Peyer's patch (tissue), 4 donors: ENCODE measurements at regions not wholly inside any gene's neighbourhood (a gene's known extent, or its start where the extent isn't known, plus 50 kb on each side); places are given as distances from the start of the nearest gene placed in this dataset.

Experiments
- DNase-seq, 3 donors: peaks; one replicate each; pipeline ENCODE4 v3.0.0-alpha.2; 2017 to 2019
- H3K27ac ChIP-seq, 4 donors: fragments of 200-600 bp; sonication (generic); one replicate each; pipeline ENCODE4 v1.5.1; 2016 to 2019
- H3K27me3 ChIP-seq, 2 donors: fragments of 200-600 bp; sonication (generic); one replicate each; pipeline ENCODE4 v1.5.1; 2019
- H3K36me3 ChIP-seq, 3 donors: fragments of 200-600 bp; sonication (generic); one replicate each; pipeline ENCODE4 v1.5.1; 2016 to 2019
- H3K4me1 ChIP-seq, 4 donors: fragments of 200-600 bp; sonication (generic); one replicate each; pipeline ENCODE4 v1.5.1; 2016 to 2019
- H3K4me3 ChIP-seq, 4 donors: fragments of 200-600 bp; sonication (generic); 1 replicate in 3 of 4; 2 replicates in 1 of 4; pipeline ENCODE4 v1.5.1; 2016 to 2019; ENCODE audit warnings: mild to moderate bottlenecking in 1 of 4
- H3K9me3 ChIP-seq, 4 donors: fragments of 200-600 bp; sonication (generic); one replicate each; pipeline ENCODE4 v1.5.1; 2016 to 2019; ENCODE audit warnings: mild to moderate bottlenecking in 1 of 4
- POLR2A ChIP-seq, 2 donors: fragments of 450-650 bp; IDR thresholded peaks; one replicate each; pipeline ENCODE4 v1.5.1; 2017; ENCODE audit warnings: antibody characterized with exemption in 2 of 2, mild to moderate bottlenecking in 2 of 2, moderate library complexity in 2 of 2
- TF ChIP-seq, protein P1 (sequence below), 6 experiments: fragments of 450-650 bp in 4 of 6; fragments of 200-600 bp in 2 of 6; sonication (generic) in 1 of 6; IDR thresholded peaks; one replicate each; pipeline ENCODE4 v1.5.1; 2017 to 2019; ENCODE audit warnings: antibody characterized with exemption in 6 of 6, mild to moderate bottlenecking in 3 of 6, moderate library complexity in 1 of 6

DNA sequence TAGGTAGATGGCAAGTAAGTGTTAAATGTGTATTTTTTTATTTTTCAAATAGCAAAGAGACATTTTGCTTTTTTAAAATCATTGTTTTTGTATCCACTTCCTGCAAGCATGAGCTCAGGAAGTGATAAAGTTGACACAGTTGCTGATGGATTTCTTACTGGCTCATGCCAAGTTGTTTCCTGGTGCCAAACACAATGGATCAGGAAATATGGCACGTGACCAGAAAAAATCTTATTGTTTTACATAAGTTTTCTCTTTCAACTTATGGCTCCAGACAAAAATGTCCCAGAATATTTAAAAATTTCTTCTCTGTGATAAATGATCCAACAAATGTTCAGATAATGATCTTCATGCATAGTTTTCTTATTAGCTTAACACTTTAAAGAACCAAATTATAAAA, 1279.1 kb upstream of the FLRT2 start:
- Histone ChIP-seq H3K4me1 (no peaks in the 10 kb centered on the region), H3K4me3 (no peak overlapping the region), H3K9me3 (no peaks in the 10 kb centered on the region), H3K27ac (no peak overlapping the region), H3K27me3 (no peaks in the 10 kb centered on the region), H3K36me3 (no peaks in the 10 kb centered on the region)
- no peak for TF ChIP-seq POLR2A (IDR thresholded peaks at IDR 0.05)
- TF ChIP-seq, protein P1, sequence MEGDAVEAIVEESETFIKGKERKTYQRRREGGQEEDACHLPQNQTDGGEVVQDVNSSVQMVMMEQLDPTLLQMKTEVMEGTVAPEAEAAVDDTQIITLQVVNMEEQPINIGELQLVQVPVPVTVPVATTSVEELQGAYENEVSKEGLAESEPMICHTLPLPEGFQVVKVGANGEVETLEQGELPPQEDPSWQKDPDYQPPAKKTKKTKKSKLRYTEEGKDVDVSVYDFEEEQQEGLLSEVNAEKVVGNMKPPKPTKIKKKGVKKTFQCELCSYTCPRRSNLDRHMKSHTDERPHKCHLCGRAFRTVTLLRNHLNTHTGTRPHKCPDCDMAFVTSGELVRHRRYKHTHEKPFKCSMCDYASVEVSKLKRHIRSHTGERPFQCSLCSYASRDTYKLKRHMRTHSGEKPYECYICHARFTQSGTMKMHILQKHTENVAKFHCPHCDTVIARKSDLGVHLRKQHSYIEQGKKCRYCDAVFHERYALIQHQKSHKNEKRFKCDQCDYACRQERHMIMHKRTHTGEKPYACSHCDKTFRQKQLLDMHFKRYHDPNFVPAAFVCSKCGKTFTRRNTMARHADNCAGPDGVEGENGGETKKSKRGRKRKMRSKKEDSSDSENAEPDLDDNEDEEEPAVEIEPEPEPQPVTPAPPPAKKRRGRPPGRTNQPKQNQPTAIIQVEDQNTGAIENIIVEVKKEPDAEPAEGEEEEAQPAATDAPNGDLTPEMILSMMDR (IDR thresholded peaks at IDR 0.05) = no peak
- no peak for DNase-seq

DNA sequence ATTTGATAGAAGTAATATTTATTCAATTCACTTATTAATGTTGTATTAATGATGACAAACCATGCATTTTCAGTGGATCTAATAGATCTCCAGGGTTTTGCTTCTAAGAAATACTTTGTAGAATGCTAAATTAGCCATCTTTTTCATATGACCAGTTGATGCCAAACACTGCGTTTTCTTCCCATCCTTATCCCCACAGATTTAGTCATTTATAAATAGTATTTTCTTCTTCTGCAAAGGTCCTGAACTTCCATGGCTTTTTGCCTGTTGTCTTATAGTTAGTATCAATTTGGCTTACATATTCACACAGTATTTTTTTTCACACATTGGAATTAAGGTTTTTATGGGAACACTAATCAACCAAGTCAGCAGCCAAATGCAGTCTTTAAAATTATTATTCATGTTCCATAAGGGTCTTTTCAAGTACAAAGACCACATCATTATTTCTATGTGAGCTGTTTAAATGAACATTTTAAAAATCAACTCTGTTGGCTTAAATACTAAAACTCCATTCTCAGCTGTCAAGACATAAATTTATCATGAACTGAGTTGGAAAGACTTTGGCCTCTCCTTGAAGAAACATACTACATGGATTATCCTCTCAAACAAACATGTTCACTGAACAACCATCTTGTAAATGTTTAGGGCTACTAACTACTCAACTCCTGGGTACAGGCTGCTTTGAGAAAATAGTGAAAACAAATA, 1278.4 kb upstream of the FLRT2 start:
- H3K9me3 ChIP-seq = no peaks in the 10 kb centered on the region
- no peak for DNase-seq
- TF ChIP-seq, protein P1 (IDR thresholded peaks at IDR 0.05) = no peak
- no peak for TF ChIP-seq POLR2A (IDR thresholded peaks at IDR 0.05)
- H3K27ac ChIP-seq = no peak overlapping the region
- no peaks in the 10 kb centered on the region for H3K27me3 ChIP-seq
- no peaks in the 10 kb centered on the region for H3K36me3 ChIP-seq
- no peaks in the 10 kb centered on the region for H3K4me1 ChIP-seq
- no peak overlapping the region for H3K4me3 ChIP-seq

DNA sequence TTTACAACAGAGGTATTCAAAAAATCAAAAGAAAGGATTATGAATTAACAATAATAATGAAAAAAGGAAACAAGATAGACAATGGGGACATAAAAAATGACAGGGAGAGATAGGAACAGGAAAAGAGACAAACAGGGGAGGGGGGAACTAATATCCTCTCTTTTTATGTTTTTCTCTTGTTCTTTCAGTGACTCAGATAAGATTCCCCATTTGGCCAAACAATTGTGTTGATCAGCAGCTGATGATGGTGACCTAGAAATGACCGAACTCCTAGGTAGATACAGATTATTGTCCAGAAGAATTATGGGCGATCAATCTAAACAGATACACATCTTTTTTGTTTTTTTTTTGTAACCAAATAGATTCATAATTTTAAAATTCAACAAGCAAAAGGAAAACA, 1277.2 kb upstream of the FLRT2 start:
- DNase-seq = no peak
- H3K27ac ChIP-seq = no peak overlapping the region
- no peaks in the 10 kb centered on the region for H3K36me3 ChIP-seq

DNA sequence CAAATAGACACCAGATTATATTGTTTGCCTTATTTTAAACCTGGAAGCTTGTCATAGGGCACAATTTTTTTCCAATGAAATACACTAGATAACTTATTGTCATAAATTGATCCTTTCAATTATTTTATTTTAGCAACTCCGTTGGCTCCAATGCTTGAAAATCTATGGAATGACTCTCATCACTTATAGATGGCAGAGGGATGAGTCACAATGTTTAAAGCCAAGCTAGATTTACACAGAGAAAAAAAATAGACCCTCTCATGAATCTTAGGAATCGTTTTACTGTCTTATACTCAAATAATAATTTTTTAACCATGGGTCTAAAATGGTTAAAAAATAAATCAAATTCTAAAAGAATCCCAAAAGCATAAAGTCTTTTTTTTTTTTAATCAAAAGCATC, 1276.6 kb upstream of the FLRT2 start:
- TF ChIP-seq POLR2A (IDR thresholded peaks at IDR 0.05) = no peak
- TF ChIP-seq, protein P1 (IDR thresholded peaks at IDR 0.05) = no peak
- DNase-seq = no peak
- no peak overlapping the region for H3K27ac ChIP-seq
- no peaks in the 10 kb centered on the region for H3K27me3 ChIP-seq
- H3K4me3 ChIP-seq = no peak overlapping the region
- H3K4me1 ChIP-seq = no peaks in the 10 kb centered on the region
- no peaks in the 10 kb centered on the region for H3K36me3 ChIP-seq
- H3K9me3 ChIP-seq = no peaks in the 10 kb centered on the region

More for the DNA sequence above, 1277.2 kb upstream of the FLRT2 start:
- Histone ChIP-seq H3K4me1 (no peaks in the 10 kb centered on the region), H3K9me3 (no peaks in the 10 kb centered on the region), H3K27me3 (no peaks in the 10 kb centered on the region), H3K4me3 (no peak overlapping the region)
- TF ChIP-seq, protein P1 (IDR thresholded peaks at IDR 0.05) = no peak
- TF ChIP-seq POLR2A (IDR thresholded peaks at IDR 0.05) = no peak

DNA sequence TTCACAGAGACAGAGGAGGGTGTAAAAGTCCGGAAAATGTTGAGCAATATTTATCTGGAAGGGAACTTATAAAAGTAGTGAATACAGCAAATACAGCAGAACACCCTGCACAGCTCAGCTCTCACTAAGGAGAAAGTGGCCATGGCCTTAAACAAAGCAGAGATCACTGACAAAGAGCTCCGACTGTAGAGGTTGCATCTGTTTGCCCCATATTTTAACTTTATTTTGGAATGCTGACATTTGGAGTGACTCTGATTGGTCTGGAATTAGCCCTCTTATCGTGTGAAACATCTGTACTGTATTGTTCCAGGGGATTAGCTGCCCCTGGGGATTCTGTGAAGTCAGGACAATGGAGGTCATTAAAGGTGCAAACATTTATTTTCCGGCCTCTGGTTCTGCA, 1275.7 kb upstream of the FLRT2 start:
- DNase-seq = no peak
- Histone ChIP-seq H3K9me3 (no peaks in the 10 kb centered on the region), H3K4me1 (no peaks in the 10 kb centered on the region), H3K27me3 (no peaks in the 10 kb centered on the region), H3K27ac (no peak overlapping the region), H3K4me3 (no peak overlapping the region), H3K36me3 (no peaks in the 10 kb centered on the region)
- no peak for TF ChIP-seq POLR2A (IDR thresholded peaks at IDR 0.05)
- TF ChIP-seq, protein P1 (IDR thresholded peaks at IDR 0.05) = no peak

DNA sequence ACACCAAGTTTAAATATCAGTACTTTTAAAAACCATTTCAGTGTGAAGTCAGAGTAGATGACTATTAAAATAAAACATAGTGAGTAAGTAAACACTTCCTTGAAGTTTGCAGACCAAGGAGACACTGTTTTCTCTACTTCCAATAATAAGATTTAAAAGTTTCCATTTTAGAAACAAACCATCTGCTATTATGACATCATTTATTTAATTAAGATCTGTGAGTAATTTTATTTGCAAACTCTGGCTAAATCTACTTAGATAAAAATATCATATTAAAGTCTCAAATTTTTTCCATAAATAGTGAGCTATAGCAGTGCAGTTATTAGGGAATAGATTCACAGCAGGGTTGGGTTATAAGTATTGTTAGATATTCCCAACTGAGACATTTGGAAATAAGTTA, 1267.0 kb upstream of the FLRT2 start:
- no peak for TF ChIP-seq POLR2A (IDR thresholded peaks at IDR 0.05)
- TF ChIP-seq, protein P1 (IDR thresholded peaks at IDR 0.05) = no peak
- DNase-seq = no peak
- no peaks in the 10 kb centered on the region for H3K27me3 ChIP-seq
- no peaks in the 10 kb centered on the region for H3K36me3 ChIP-seq
- no peak overlapping the region for H3K27ac ChIP-seq
- no peaks in the 10 kb centered on the region for H3K9me3 ChIP-seq
- H3K4me1 ChIP-seq = no peaks in the 10 kb centered on the region
- no peak overlapping the region for H3K4me3 ChIP-seq
